ENCODE measurements at regions not wholly inside any gene's neighbourhood (a gene's known extent, or its start where the extent isn't known, plus 50 kb on each side); places are given as distances from the start of the nearest gene placed in this dataset.

DNA sequence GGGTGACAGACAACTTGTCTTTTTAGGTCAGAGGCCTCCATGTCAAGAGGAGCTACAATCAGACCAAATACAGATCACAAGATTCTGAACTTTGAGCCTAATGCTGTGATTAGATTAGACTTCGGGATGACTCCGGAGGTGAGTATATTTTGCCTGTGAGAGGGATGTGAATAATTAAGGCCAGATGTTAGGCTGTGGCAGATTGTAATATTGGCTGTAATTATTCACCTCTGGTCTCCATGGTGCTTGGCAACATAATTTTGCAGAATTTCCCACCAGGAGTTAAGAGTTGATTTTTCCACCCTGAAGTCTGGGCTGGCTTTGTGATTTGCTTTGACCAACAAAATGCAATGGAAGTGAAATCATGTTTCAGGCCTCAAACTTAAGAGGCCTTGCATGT lies 108.2 kb upstream of the CWC22 start:
- DNase-seq = no peak

- DNase-seq = no peak
Measured at GRCh38 chr2:180111901-180112300, 104.8 kb upstream of the CWC22 start.

DNA sequence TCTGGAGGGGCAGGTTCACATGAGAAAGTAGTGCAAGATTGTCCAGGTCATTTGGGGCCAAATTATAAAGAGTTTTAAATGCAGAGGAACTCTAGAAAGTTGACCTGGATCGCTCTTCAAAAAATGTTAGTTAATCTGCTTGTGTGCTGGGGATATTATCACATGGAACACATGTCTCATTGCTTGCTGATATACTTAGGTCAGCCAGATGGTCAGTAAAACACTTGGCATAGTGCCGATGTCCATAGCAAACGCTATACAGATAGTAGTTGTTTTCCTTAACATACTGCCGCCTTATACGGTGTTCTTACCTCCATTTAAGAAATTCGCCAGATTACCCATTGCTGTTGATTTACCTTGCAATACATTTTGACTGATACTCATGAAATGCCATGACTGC lies 103.4 kb upstream of the CWC22 start:
- DNase-seq = no peak

- DNase-seq = no peak
Measured at GRCh38 chr2:180101846-180102245, 94.7 kb upstream of the CWC22 start.

GRCh38 chr2:180099308-180099707 lies 92.2 kb upstream of the CWC22 start:
- no peak for DNase-seq

GRCh38 chr2:180085144-180085543 lies 78.0 kb upstream of the CWC22 start:
- DNase-seq = no peak

- no peak for DNase-seq
Measured at GRCh38 chr2:180077295-180077906, 70.3 kb upstream of the CWC22 start.

GRCh38 chr2:180075870-180076269 lies 68.8 kb upstream of the CWC22 start:
- no peak for DNase-seq

GRCh38 chr2:180071797-180072196 lies 64.7 kb upstream of the CWC22 start:
- no peak for DNase-seq

DNA sequence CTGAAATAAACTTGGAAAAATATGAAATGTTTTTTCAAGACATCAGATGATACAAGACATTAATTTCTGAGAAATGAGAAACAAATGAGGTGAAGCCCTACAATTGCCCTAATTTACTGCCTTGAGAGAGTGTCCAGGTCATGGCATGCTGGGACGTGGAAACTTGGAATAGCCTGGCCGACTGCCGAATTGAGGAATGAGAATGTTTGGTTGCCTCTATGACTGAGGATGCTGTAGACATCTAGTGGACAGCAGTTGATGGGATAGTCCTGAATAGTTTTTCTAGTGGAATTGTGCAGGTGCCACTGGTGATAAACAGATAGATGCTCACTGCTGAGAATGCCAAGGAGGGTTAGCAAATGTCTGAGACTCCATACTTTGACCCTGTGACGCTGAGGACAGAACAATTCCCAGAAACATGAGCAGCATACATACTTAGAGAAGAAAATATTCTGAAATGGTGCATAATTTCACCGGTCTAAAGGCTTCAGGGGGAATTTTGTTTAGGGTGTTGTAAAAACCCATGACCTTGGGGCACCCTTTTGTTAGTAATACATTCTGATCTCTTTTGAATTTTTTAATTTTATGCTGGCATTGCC lies 56.5 kb upstream of the CWC22 start:
- no peak for DNase-seq

DNA sequence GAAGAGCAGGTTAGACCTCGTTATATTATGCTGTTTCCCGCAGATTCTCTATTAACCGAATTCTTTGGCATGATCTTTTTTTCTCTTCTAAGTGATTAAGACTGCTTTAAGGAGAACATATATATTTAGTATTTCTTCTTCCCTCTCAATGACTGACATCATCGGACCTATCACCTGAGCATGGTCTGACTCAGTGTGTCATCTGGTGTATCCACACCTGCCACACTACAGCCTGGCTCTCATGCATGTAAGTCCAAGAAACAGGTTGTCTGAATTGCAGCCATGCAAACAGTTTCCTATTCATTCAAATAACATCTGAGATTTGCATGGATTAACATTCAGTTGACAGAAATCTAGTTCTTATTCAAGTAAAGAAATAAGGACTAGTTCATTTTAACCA lies 55.1 kb upstream of the CWC22 start:
- no peak for DNase-seq

DNA sequence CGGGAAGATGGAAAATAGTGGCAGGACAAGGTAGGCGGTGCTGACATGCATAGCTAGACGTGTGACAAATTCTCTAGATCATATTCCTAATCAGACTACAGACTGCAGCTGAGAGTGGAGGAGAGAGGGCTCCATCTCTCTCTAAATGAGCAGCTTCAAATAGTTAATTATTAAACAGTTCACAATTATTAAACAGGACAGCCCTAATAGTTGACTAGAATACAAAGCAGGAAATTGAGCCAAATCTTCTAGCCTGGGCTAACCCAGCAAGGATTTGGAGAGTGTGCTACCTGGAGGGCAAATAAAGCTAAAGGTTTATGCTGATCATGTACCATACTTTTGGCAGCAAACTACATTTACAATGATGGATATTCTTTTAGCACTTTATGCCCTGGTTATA lies 54.4 kb upstream of the CWC22 start:
- DNase-seq = no peak

DNA sequence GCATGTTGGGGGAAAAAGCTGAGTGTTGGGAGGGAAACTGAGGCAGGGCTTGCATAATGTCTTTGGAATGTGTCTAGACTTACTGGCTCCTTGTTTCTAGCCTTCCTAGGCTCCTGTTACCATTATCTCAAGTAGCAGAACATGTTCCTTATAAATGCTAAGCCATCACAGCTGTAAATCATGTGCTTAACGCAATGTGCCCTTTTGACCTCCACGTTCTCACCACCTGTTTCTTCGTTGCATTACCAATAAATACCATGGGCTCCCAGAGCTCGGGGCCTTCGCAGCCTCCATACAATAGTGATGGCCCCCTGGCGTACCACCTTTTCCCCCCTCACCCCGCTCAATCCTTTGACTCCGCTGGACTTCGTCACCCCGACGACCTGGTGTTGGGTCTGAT lies 54.0 kb upstream of the CWC22 start:
- no peak for DNase-seq

- no peak for DNase-seq
Measured at GRCh38 chr2:180058993-180059392, 51.9 kb upstream of the CWC22 start.

DNA sequence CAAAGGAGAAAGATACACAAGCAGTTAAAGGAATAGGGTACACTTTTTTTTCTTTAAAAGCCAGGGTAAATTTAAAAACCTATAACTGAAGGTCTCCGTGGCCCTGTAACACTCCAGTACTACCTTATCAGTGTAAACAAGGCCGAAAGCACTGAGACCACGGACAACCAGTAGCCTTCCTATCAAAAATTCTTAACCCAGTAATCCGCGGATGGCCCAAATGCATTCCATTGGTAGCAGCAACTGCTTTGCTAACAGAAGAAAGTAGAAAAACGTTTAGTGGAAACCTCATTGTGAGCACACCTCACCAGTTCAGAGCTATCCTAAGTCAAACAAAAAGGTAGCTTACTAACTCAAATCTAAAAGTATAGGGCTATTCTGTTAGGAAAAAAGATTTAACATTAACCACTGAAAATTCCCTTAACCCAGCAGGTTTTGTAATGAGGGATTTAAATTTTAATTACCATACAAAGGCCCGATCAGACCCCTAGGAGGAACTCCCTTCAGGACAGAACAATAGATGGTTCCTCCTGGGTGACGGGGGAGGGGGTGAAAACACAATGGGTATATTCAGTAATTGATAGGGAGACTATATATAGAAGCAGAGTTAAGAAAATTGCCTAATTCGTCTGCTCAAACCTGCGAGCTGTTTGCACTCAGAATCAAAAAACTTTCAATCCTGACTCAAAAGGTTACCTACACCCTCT lies 50.8 kb upstream of the CWC22 start:
- no peak for DNase-seq
